ENCODE measurements at regions not wholly inside any gene's neighbourhood (a gene's known extent, or its start where the extent isn't known, plus 50 kb on each side); places are given as distances from the start of the nearest gene placed in this dataset.

GRCh38 chr4:171561419-171561818 lies 251.8 kb upstream of the GALNTL6 start:
- H3K9me3 ChIP-seq: no peaks in the 10 kb centered on the region

GRCh38 chr4:171553961-171554360 lies 259.2 kb upstream of the GALNTL6 start:
- H3K27me3 ChIP-seq: no peaks in the 10 kb centered on the region
- no peaks in the 10 kb centered on the region for H3K4me1 ChIP-seq
- H3K36me3 ChIP-seq: no peaks in the 10 kb centered on the region
- no peak overlapping the region for H3K4me3 ChIP-seq
- 66 to 68% methylated on average over 4 to 5 of the region's 5 CpGs for WGBS, 2 donors (ENCODE audit: low coverage in 1 of 2)
- ATAC-seq: no peak
- H3K27ac ChIP-seq: no peak overlapping the region
- TF ChIP-seq POLR2A (IDR thresholded peaks at IDR 0.05) (no peak), EP300 (IDR thresholded peaks at IDR 0.05) (no peak), CTCF (IDR thresholded peaks at IDR 0.05) (no peak), POLR2AphosphoS5 (IDR thresholded peaks at IDR 0.05) (no peak)
- no peaks in the 10 kb centered on the region for H3K9me3 ChIP-seq

More at GRCh38 chr4:171561419-171561818, 251.8 kb upstream of the GALNTL6 start:
- Histone ChIP-seq H3K27ac (no peak overlapping the region), H3K4me3 (no peak overlapping the region), H3K36me3 (no peaks in the 10 kb centered on the region), H3K27me3 (no peaks in the 10 kb centered on the region), H3K4me1 (no peaks in the 10 kb centered on the region)
- ATAC-seq: no peak
- no peak for TF ChIP-seq CTCF (IDR thresholded peaks at IDR 0.05)
- no peak for TF ChIP-seq EP300 (IDR thresholded peaks at IDR 0.05)
- no peak for TF ChIP-seq POLR2AphosphoS5 (IDR thresholded peaks at IDR 0.05)
- TF ChIP-seq POLR2A (IDR thresholded peaks at IDR 0.05): no peak
- 75 to 80% methylated on average over 1 of the region's 1 CpG for WGBS, 2 donors (ENCODE audit: low coverage in 1 of 2)

GRCh38 chr4:171542640-171543039 lies 270.6 kb upstream of the GALNTL6 start:
- ATAC-seq: no peak
- H3K4me1 ChIP-seq: no peaks in the 10 kb centered on the region
- no peaks in the 10 kb centered on the region for H3K36me3 ChIP-seq
- H3K9me3 ChIP-seq: no peaks in the 10 kb centered on the region
- 50 to 66% methylated on average over 2 of the region's 2 CpGs for WGBS, 2 donors (ENCODE audit: low coverage in 1 of 2)
- TF ChIP-seq CTCF (IDR thresholded peaks at IDR 0.05) (no peak), POLR2A (IDR thresholded peaks at IDR 0.05) (no peak), POLR2AphosphoS5 (IDR thresholded peaks at IDR 0.05) (no peak), EP300 (IDR thresholded peaks at IDR 0.05) (no peak)
- no peak overlapping the region for H3K27ac ChIP-seq
- no peak overlapping the region for H3K4me3 ChIP-seq
- H3K27me3 ChIP-seq: no peaks in the 10 kb centered on the region

- H3K4me1 ChIP-seq: no peaks in the 10 kb centered on the region
- no peaks in the 10 kb centered on the region for H3K27me3 ChIP-seq
- no peak overlapping the region for H3K27ac ChIP-seq
- no peaks in the 10 kb centered on the region for H3K36me3 ChIP-seq
- H3K4me3 ChIP-seq: no peak overlapping the region
- ATAC-seq: no peak
- no peak for TF ChIP-seq POLR2A (IDR thresholded peaks at IDR 0.05)
- no peak for TF ChIP-seq POLR2AphosphoS5 (IDR thresholded peaks at IDR 0.05)
- no peak for TF ChIP-seq EP300 (IDR thresholded peaks at IDR 0.05)
- TF ChIP-seq CTCF (IDR thresholded peaks at IDR 0.05): no peak
- no peaks in the 10 kb centered on the region for H3K9me3 ChIP-seq
- 71 to 88% methylated on average over 1 of the region's 1 CpG for WGBS, 2 donors (ENCODE audit: low coverage in 1 of 2)
Observed at GRCh38 chr4:171538601-171539100, 274.6 kb upstream of the GALNTL6 start.

GRCh38 chr4:171534391-171534790 lies 278.8 kb upstream of the GALNTL6 start:
- no peaks in the 10 kb centered on the region for H3K36me3 ChIP-seq
- H3K27ac ChIP-seq: no peak overlapping the region
- no peak overlapping the region for H3K4me3 ChIP-seq
- TF ChIP-seq POLR2AphosphoS5 (IDR thresholded peaks at IDR 0.05) (no peak), CTCF (IDR thresholded peaks at IDR 0.05) (no peak), POLR2A (IDR thresholded peaks at IDR 0.05) (no peak), EP300 (IDR thresholded peaks at IDR 0.05) (no peak)
- no peak for ATAC-seq
- H3K27me3 ChIP-seq: no peaks in the 10 kb centered on the region
- WGBS, 2 donors (ENCODE audit: low coverage in 1 of 2): 86% methylated on average over 1 of the region's 1 CpG; no CpG with 5 or more reads in 1 of the 2 donors
- H3K4me1 ChIP-seq: no peaks in the 10 kb centered on the region
- H3K9me3 ChIP-seq: no peaks in the 10 kb centered on the region

Measured in gastroesophageal sphincter (tissue), 4 donors.